ENCODE measurements at regions not wholly inside any gene's neighbourhood (a gene's known extent, or its start where the extent isn't known, plus 50 kb on each side); places are given as distances from the start of the nearest gene placed in this dataset.

DNA sequence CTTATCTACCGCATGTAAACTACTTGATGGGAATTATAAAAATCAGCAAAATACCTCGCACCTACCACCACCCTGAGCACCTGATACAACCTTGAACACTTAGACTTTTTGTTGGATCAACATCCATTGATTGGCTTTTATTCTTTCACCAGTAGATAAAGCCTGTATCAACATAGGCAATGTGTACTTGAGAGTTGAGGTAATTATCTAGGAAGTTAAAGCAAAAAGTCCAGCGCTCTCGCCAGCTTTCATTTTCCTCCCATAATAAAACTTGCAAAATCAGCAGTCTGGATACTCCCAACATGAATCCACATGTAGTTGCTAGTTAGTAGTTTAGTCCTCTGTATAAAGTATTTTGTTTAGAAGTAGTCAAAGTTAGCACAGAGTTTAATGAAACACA is 132.0 kb upstream of the PRDM1 start:
- DNase-seq: no peak

- DNase-seq: no peak
Measured at GRCh38 chr6:105952772-105953690, 133.1 kb upstream of the PRDM1 start.

GRCh38 chr6:105952326-105952725 is 133.8 kb upstream of the PRDM1 start:
- no peak for DNase-seq

- DNase-seq: no peak
Measured at GRCh38 chr6:105951322-105951721, 134.8 kb upstream of the PRDM1 start.

- no peak for DNase-seq
Measured at GRCh38 chr6:105949869-105950268, 136.3 kb upstream of the PRDM1 start.

GRCh38 chr6:105943514-105943913 is 142.6 kb upstream of the PRDM1 start:
- no peak for DNase-seq

- DNase-seq: peak; percentile 23
Measured at GRCh38 chr6:105941621-105942412, 144.3 kb upstream of the PRDM1 start.

DNA sequence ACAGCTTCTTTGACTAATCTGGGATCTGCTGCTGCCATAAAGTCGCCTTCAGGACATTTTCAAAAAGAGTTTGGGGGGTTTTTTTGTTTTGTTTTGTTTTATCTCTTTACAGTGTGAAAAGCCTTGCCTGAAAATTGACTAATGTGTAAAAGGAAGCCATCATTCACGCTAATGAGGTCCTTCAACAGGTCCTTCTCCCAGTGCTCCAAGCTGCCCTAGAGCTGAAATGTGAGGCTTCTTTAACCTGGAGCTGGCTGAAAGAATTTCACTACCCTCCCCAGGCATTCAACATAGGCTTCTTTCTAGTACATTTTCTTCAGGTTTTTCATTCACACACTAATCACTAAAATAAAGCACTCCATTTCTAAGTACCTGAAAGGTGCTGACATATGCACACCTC is 145.1 kb upstream of the PRDM1 start:
- no peak for DNase-seq

- DNase-seq: no peak
Measured at GRCh38 chr6:105936972-105937371, 149.2 kb upstream of the PRDM1 start.

DNA sequence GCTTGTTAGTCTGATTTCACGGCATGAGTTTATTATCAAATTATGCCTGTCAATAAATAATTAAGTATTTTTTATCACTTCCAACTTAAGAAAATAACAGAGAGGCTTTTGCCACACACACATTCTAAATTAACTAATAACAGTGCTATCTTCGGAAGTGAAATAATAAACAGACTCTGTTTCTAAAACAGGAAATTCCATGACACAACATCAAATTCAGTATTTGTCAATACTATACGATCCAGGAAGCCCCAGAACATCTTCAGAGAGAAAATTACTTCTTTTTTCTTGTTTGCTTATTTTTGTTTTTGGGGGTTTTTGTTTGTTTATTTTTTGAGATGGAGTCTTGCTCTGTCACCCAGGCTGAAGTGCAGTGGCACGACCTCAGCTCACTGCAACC is 150.7 kb upstream of the PRDM1 start:
- DNase-seq: no peak

DNA sequence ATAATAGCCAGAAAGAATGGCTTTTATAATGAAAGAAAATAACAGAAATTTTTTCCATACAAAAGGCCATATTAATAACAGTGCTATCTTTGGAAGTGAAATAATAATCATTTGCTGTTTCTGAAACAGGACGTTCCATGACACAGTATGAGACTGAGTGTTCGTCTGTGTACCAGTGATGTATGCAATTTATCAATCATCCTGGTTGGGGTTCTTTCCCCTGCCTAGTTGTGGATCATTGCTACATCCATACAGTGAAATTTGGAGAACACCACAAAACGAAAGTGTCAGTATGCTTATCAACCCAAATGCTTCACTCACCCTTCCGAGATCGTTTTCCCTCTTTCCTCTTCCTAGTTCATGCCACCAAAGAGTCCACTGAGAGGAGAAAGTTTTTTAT is 151.4 kb upstream of the PRDM1 start:
- no peak for DNase-seq

- DNase-seq: no peak
Measured at GRCh38 chr6:105932440-105932839, 153.7 kb upstream of the PRDM1 start.

- no peak for DNase-seq
Measured at GRCh38 chr6:105929626-105930025, 156.5 kb upstream of the PRDM1 start.

DNA sequence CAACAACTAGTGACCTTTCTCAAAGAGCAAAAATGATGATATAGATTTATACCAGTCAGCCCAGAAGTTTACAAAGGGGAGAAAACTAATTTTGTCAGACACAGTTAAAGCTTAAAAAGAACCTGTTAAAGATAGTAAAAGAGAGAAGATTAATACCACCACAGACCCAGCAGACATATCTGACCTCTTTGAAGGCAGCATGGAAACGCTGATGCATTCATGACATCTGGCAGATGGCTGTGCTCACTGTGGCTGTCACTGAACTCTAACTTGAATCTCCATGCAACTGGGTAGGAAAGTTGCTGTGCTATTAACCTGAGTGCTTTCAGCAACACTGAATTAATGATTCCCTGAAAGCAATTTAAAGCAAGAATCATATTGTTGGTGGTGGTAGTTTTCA is 159.8 kb upstream of the PRDM1 start:
- DNase-seq: no peak

GRCh38 chr6:105925706-105926105 is 160.4 kb upstream of the PRDM1 start:
- DNase-seq: no peak

DNA sequence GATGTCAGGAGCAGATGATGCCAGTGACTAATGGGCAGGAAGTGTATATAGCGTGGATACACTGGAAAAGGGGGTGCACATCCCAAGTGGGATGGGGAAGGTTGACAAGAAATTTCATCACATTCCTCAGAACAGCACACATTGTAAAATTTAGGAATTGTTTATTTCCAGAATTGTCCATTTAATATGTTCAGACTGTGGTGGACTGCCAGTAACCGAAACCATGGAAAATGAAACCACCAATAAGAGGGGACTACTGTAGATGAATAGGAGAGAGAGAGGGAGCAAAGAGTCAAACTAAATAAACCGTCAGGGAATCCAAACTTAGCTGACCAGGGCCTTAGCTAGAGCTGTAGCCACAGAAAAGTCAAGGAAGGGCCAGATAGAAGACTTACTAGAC is 164.4 kb upstream of the PRDM1 start:
- no peak for DNase-seq

- DNase-seq: peak; percentile 71
Measured at GRCh38 chr6:105920071-105920470, 166.1 kb upstream of the PRDM1 start.

DNA sequence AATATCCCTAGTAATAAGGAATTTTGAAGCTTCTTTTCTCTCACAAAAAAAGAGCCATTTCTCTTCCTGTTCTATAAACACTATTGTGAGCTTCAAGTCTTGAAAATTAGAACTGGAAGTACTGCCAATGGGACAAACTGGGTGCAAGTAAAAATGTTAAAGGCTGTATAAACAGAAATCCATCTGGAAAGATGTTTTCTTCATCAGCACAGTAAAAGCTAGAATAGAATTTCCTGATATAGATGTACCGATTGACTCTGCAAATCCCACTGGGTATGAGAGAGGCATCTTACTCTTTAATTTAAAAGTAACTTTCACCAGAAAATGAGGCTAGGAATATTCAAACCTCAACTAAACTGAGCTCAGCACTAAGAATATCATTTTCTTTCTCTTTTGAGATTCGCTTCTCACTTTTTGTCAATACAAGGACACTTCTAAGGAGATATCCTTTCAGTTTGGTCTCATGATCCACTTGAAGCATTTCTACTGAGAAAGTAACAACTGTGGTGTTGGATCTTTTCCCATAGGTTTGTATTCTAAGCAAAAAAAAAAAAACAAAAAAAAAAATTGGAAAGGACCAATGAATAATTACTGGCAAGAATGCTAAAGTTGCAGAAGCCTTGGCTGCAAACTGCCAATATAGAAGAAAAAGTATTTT is 169.0 kb upstream of the PRDM1 start:
- no peak for DNase-seq

- no peak for DNase-seq
Measured at GRCh38 chr6:105911106-105911629, 175.0 kb upstream of the PRDM1 start.

DNA sequence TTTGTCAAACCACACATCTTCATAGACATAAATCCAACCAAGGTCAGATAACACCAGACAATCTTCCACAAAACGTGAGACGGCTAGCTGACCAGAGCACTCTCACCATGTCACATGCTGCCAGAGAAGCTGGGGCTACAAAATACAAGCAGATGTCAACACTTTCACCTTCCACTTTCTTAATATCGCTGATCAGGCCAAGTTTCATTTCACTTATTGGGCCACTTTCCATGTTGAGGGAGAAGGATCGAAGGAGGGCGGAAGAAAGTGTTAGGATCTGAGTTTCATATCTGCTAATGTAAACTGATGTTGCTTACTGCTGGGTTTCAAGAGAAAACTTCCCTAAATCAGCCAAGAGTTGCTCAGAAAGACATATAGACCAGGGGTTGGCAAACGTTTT is 177.0 kb upstream of the PRDM1 start:
- no peak for DNase-seq

- DNase-seq: no peak
Measured at GRCh38 chr6:105907991-105908390, 178.1 kb upstream of the PRDM1 start.

GRCh38 chr6:105907301-105907700 is 178.8 kb upstream of the PRDM1 start:
- DNase-seq: no peak

GRCh38 chr6:105902401-105903031 is 183.6 kb upstream of the PRDM1 start:
- no peak for DNase-seq

Measured in activated CD4-positive, alpha-beta T cell treated with anti-CD3 and anti-CD28 coated beads, Interleukin-2, Interleukin-6, amounts not matched to agents 100 ng/mL and 50 ng/mL, durations not matched to agents 16 hours and 8 hours (primary cell).